Lower leg skin (tissue), 3 donors: ENCODE measurements at regions not wholly inside any gene's neighbourhood (a gene's known extent, or its start where the extent isn't known, plus 50 kb on each side); places are given as distances from the start of the nearest gene placed in this dataset.

ENCODE experiments used
- CTCF ChIP-seq, 3 donors: fragments of 450-650 bp; IDR thresholded peaks; one replicate each; pipeline ENCODE4 v1.5.1; 2016; ENCODE audit warnings: antibody characterized with exemption in 3 of 3, mild to moderate bottlenecking in 3 of 3, moderate library complexity in 2 of 3
- POLR2A ChIP-seq, 2 donors: fragments of 450-650 bp; IDR thresholded peaks; one replicate each; pipeline ENCODE4 v1.6.1; 2016 to 2017; ENCODE audit warnings: antibody characterized with exemption in 2 of 2, mild to moderate bottlenecking in 1 of 2, moderate library complexity in 1 of 2

- no peak for TF ChIP-seq CTCF (IDR thresholded peaks at IDR 0.05)
- TF ChIP-seq POLR2A (IDR thresholded peaks at IDR 0.05): no peak
Observed at GRCh38 chr6:87921034-87921433, 126.6 kb upstream of the SPACA1 start.
